DOHH2 (cell line): ENCODE measurements at regions not wholly inside any gene's neighbourhood (a gene's known extent, or its start where the extent isn't known, plus 50 kb on each side); places are given as distances from the start of the nearest gene placed in this dataset.

Source experiments
- H3F3A ChIP-seq: fragments of 200-600 bp; sonication (generic), shearing (Covaris generic); 2 replicates; pipeline ENCODE4 v1.6.0; 2016; ENCODE audit warnings: antibody characterized with exemption, mild to moderate bottlenecking; ENCODE audit not compliant: control insufficient read depth, insufficient read depth
- H3K27ac ChIP-seq: fragments of 200-600 bp; sonication (generic); 2 replicates; pipeline ENCODE4 v1.5.1; 2014; ENCODE audit warnings: low read depth, mild to moderate bottlenecking, low read length, moderate library complexity
- H3K27me3 ChIP-seq: fragments of 200-600 bp; sonication (generic); 2 replicates; pipeline ENCODE4 v1.6.1; 2014; ENCODE audit warnings: mild to moderate bottlenecking, low read length, mixed read lengths; ENCODE audit not compliant: control insufficient read depth
- H3K36me3 ChIP-seq: fragments of 200-600 bp; sonication (generic); 2 replicates; pipeline ENCODE4 v1.6.1; 2014; ENCODE audit warnings: mild to moderate bottlenecking, low read length, moderate library complexity, mixed read lengths; ENCODE audit not compliant: control insufficient read depth
- H3K4me1 ChIP-seq: fragments of 200-600 bp; sonication (generic); 2 replicates; pipeline ENCODE4 v1.6.1; 2014; ENCODE audit warnings: mild to moderate bottlenecking, low read length, mixed read lengths; ENCODE audit not compliant: control insufficient read depth
- H3K4me2 ChIP-seq: fragments of 200-600 bp; sonication (generic); 2 replicates; pipeline ENCODE4 v1.6.0; 2014; ENCODE audit warnings: mild to moderate bottlenecking, low read length, moderate library complexity
- H3K4me3 ChIP-seq: fragments of 200-600 bp; sonication (generic); 2 replicates; pipeline ENCODE4 v1.5.1; 2014; ENCODE audit warnings: mild to moderate bottlenecking, low read length, mixed read lengths
- H3K79me2 ChIP-seq: fragments of 200-600 bp; sonication (generic); 2 replicates; pipeline ENCODE4 v1.6.1; 2014; ENCODE audit warnings: mild to moderate bottlenecking, low read length, mixed read lengths; ENCODE audit not compliant: control insufficient read depth
- H3K9me2 ChIP-seq: fragments of 200-600 bp; sonication (generic); replicated peaks from 2 replicates; pipeline ENCODE4 v1.6.1; 2014; ENCODE audit warnings: mild to moderate bottlenecking, low read length, mixed read lengths; ENCODE audit not compliant: control insufficient read depth
- H3K9me3 ChIP-seq: fragments of 200-600 bp; sonication (generic); 2 replicates; pipeline ENCODE4 v1.6.1; 2014; ENCODE audit warnings: antibody characterized with exemption, low read length, mixed read lengths; ENCODE audit not compliant: control insufficient read depth, insufficient read depth
- H4K20me1 ChIP-seq: fragments of 200-600 bp; sonication (generic); 2 replicates; pipeline ENCODE4 v1.6.0; 2014; ENCODE audit warnings: low read depth, mild to moderate bottlenecking, antibody characterized with exemption, low read length, moderate library complexity; ENCODE audit not compliant: control insufficient read depth, insufficient read depth
- CTCF ChIP-seq: fragments of 200-600 bp; sonication (generic); IDR thresholded peaks from one replicate; pipeline ENCODE4 v1.5.1; 2014; ENCODE audit warnings: antibody characterized with exemption, mild to moderate bottlenecking, low read depth, low read length; ENCODE audit not compliant: poor library complexity, severe bottlenecking
- EZH2phosphoT487 ChIP-seq: fragments of 200-600 bp; sonication (generic); IDR thresholded peaks from 2 replicates; pipeline ENCODE4 v1.6.1; 2017; ENCODE audit warnings: borderline replicate concordance, mild to moderate bottlenecking, antibody characterized with exemption, low read length, moderate library complexity, mixed read lengths

GRCh38 chr7:142595816-142596516, 153.3 kb upstream of the PRSS1 start:
- no peak overlapping the region for H3K4me2 ChIP-seq
- no peak overlapping the region for H3K4me3 ChIP-seq
- H3K27ac ChIP-seq: no peak overlapping the region
- no peaks in the 10 kb centered on the region for H3K36me3 ChIP-seq
- H3K4me1 ChIP-seq: no peaks in the 10 kb centered on the region
- H4K20me1 ChIP-seq: no peaks in the 10 kb centered on the region
- peaks cover 47% of the 10 kb centered on the region for H3K27me3 ChIP-seq
- no peaks in the 10 kb centered on the region for H3K9me2 ChIP-seq
- TF ChIP-seq EZH2phosphoT487 (no peak), CTCF (no peak)
- H3K9me3 ChIP-seq: no peaks in the 10 kb centered on the region
- no peaks in the 10 kb centered on the region for H3F3A ChIP-seq
- H3K79me2 ChIP-seq: no peaks in the 10 kb centered on the region

GRCh38 chr7:142594078-142594477, 155.2 kb upstream of the PRSS1 start:
- Histone ChIP-seq H3K4me1 (no peaks in the 10 kb centered on the region), H3K9me3 (no peaks in the 10 kb centered on the region), H3K4me2 (no peak overlapping the region), H3K4me3 (no peak overlapping the region), H3K79me2 (no peaks in the 10 kb centered on the region), H3F3A (no peaks in the 10 kb centered on the region), H3K9me2 (no peaks in the 10 kb centered on the region), H3K27ac (no peak overlapping the region), H4K20me1 (no peaks in the 10 kb centered on the region), H3K36me3 (no peaks in the 10 kb centered on the region), H3K27me3 (peaks cover 36% of the 10 kb centered on the region)
- TF ChIP-seq EZH2phosphoT487 (no peak), CTCF (no peak)

- Histone ChIP-seq H3K9me2 (no peaks in the 10 kb centered on the region), H3K36me3 (no peaks in the 10 kb centered on the region), H3K79me2 (no peaks in the 10 kb centered on the region), H3K27ac (no peak overlapping the region), H3F3A (no peaks in the 10 kb centered on the region), H3K4me1 (no peaks in the 10 kb centered on the region), H3K4me3 (no peak overlapping the region), H3K27me3 (peaks cover 34% of the 10 kb centered on the region), H3K4me2 (no peak overlapping the region), H3K9me3 (no peaks in the 10 kb centered on the region), H4K20me1 (no peaks in the 10 kb centered on the region)
- TF ChIP-seq CTCF: no peak
- no peak for TF ChIP-seq EZH2phosphoT487
Measured at GRCh38 chr7:142593106-142593505, 156.2 kb upstream of the PRSS1 start.
